ENCODE measurements at regions not wholly inside any gene's neighbourhood (a gene's known extent, or its start where the extent isn't known, plus 50 kb on each side); places are given as distances from the start of the nearest gene placed in this dataset.

- Histone ChIP-seq H3K4me3 (no peak overlapping the region), H3K27ac (peak overlapping the region; percentile 98), H4K20me1 (ENCODE audit: insufficient read depth) (no peaks in the 10 kb centered on the region), H3K36me3 (ENCODE audit: low read depth) (peaks cover 4% of the 10 kb centered on the region; the same call in 1 of the 2 replicates), H3K4me2 (ENCODE audit: unreplicated experiment) (no peak overlapping the region), H3K9ac (peak overlapping the region; percentile 81; the same call in 1 of the 2 replicates), H3K79me2 (ENCODE audit: insufficient read depth) (peaks cover 88% of the 10 kb centered on the region), H3K9me3 (ENCODE audit: low read depth) (no peaks in the 10 kb centered on the region), H3K4me1 (ENCODE audit: insufficient read depth) (peaks cover 73% of the 10 kb centered on the region), H3K27me3 (replicated peaks; ENCODE audit: insufficient read depth) (no peaks in the 10 kb centered on the region), H3F3A (ENCODE audit: insufficient read depth) (peaks cover 79% of the 10 kb centered on the region), H2AFZ (no peak overlapping the region), H3K9me2 (ENCODE audit: insufficient read depth) (no peaks in the 10 kb centered on the region)
- no peak for DNase-seq
- in situ Hi-C loops (cut with MboI) = no loop called here
- TF ChIP-seq EZH2 (IDR thresholded peaks at IDR 0.05; ENCODE audit: insufficient read depth, poor library complexity, severe bottlenecking) (no peak), EZH2phosphoT487 (IDR thresholded peaks at IDR 0.05; ENCODE audit: insufficient read depth, low read depth) (no peak)
- WGBS, 2 experiments (ENCODE audit: low coverage in 1 of 2, low lambda C conversion rate in 2 of 2, missing lambda C conversion rate in 2 of 2) = 90 to 92% methylated on average over 7 of the region's 7 CpGs
Measured at GRCh38 chr5:167765352-167765751, 526.1 kb upstream of the WWC1 start.

- no peak for DNase-seq
- Histone ChIP-seq H3K4me3 (no peak overlapping the region), H3K4me1 (ENCODE audit: insufficient read depth) (peaks cover 88% of the 10 kb centered on the region), H3K27ac (peak overlapping the region; percentile 98), H3K9me2 (ENCODE audit: insufficient read depth) (no peaks in the 10 kb centered on the region), H3K4me2 (ENCODE audit: unreplicated experiment) (no peak overlapping the region), H3K36me3 (ENCODE audit: low read depth) (peaks cover 4% of the 10 kb centered on the region; the same call in 1 of the 2 replicates), H3F3A (ENCODE audit: insufficient read depth) (peaks cover 87% of the 10 kb centered on the region), H4K20me1 (ENCODE audit: insufficient read depth) (no peaks in the 10 kb centered on the region), H2AFZ (no peak overlapping the region), H3K9me3 (ENCODE audit: low read depth) (no peaks in the 10 kb centered on the region), H3K9ac (no peak overlapping the region), H3K79me2 (ENCODE audit: insufficient read depth) (peaks cover 86% of the 10 kb centered on the region), H3K27me3 (replicated peaks; ENCODE audit: insufficient read depth) (no peaks in the 10 kb centered on the region)
- TF ChIP-seq EZH2 (IDR thresholded peaks at IDR 0.05; ENCODE audit: insufficient read depth, poor library complexity, severe bottlenecking) (no peak), EZH2phosphoT487 (IDR thresholded peaks at IDR 0.05; ENCODE audit: insufficient read depth, low read depth) (no peak)
- 15 to 17% methylated on average over 2 of the region's 2 CpGs for WGBS, 2 experiments (ENCODE audit: low coverage in 1 of 2, low lambda C conversion rate in 2 of 2, missing lambda C conversion rate in 2 of 2)
- in situ Hi-C loops (cut with MboI) = no loop called here
Measured at GRCh38 chr5:167766957-167767356, 524.5 kb upstream of the WWC1 start.

- WGBS, 2 experiments (ENCODE audit: low coverage in 1 of 2, low lambda C conversion rate in 2 of 2, missing lambda C conversion rate in 2 of 2) = 27 to 41% methylated on average over 4 of the region's 4 CpGs
- no peak overlapping the region for H3K4me3 ChIP-seq
- no peaks in the 10 kb centered on the region for H4K20me1 ChIP-seq (ENCODE audit: insufficient read depth)
- H3K36me3 ChIP-seq (ENCODE audit: low read depth) = peaks cover 4% of the 10 kb centered on the region; the same call in 1 of the 2 replicates
- no peaks in the 10 kb centered on the region for H3K9me3 ChIP-seq (ENCODE audit: low read depth)
- H3K9ac ChIP-seq = no peak overlapping the region
- peaks cover 86% of the 10 kb centered on the region for H3K79me2 ChIP-seq (ENCODE audit: insufficient read depth)
- no peak overlapping the region for H2AFZ ChIP-seq
- in situ Hi-C loops (cut with MboI) = no loop called here
- peaks cover 79% of the 10 kb centered on the region for H3F3A ChIP-seq (ENCODE audit: insufficient read depth)
- no peaks in the 10 kb centered on the region for H3K9me2 ChIP-seq (ENCODE audit: insufficient read depth)
- peak overlapping the region; percentile 98 for H3K27ac ChIP-seq
- TF ChIP-seq EZH2 (IDR thresholded peaks at IDR 0.05; ENCODE audit: insufficient read depth, poor library complexity, severe bottlenecking) (no peak), EZH2phosphoT487 (IDR thresholded peaks at IDR 0.05; ENCODE audit: insufficient read depth, low read depth) (no peak)
- peaks cover 85% of the 10 kb centered on the region for H3K4me1 ChIP-seq (ENCODE audit: insufficient read depth)
- peak; percentile 71 for DNase-seq
- no peaks in the 10 kb centered on the region for H3K27me3 ChIP-seq (replicated peaks; ENCODE audit: insufficient read depth)
- no peak overlapping the region for H3K4me2 ChIP-seq (ENCODE audit: unreplicated experiment)
Measured at GRCh38 chr5:167767795-167768194, 523.6 kb upstream of the WWC1 start.

GRCh38 chr5:167769846-167770413 lies 521.5 kb upstream of the WWC1 start:
- H3K36me3 ChIP-seq (ENCODE audit: low read depth) = peaks cover 4% of the 10 kb centered on the region; the same call in 1 of the 2 replicates
- no peak overlapping the region for H3K4me3 ChIP-seq
- H3K27me3 ChIP-seq (replicated peaks; ENCODE audit: insufficient read depth) = no peaks in the 10 kb centered on the region
- H3K27ac ChIP-seq = peak overlapping the region; percentile 98
- H3K9me3 ChIP-seq (ENCODE audit: low read depth) = no peaks in the 10 kb centered on the region
- peak; percentile 44 for DNase-seq
- peaks cover 60% of the 10 kb centered on the region for H3F3A ChIP-seq (ENCODE audit: insufficient read depth)
- no peak for TF ChIP-seq EZH2phosphoT487 (IDR thresholded peaks at IDR 0.05; ENCODE audit: insufficient read depth, low read depth)
- TF ChIP-seq EZH2 (IDR thresholded peaks at IDR 0.05; ENCODE audit: insufficient read depth, poor library complexity, severe bottlenecking) = no peak
- H3K4me1 ChIP-seq (ENCODE audit: insufficient read depth) = peaks cover 65% of the 10 kb centered on the region
- in situ Hi-C loops (cut with MboI) = no loop called here
- peak overlapping the region; percentile 63 for H3K4me2 ChIP-seq (ENCODE audit: unreplicated experiment)
- peak overlapping the region; percentile 73 for H3K9ac ChIP-seq
- 88 to 93% methylated on average over 2 of the region's 2 CpGs for WGBS, 2 experiments (ENCODE audit: low coverage in 1 of 2, low lambda C conversion rate in 2 of 2, missing lambda C conversion rate in 2 of 2)
- no peak overlapping the region for H2AFZ ChIP-seq
- no peaks in the 10 kb centered on the region for H4K20me1 ChIP-seq (ENCODE audit: insufficient read depth)
- peaks cover 95% of the 10 kb centered on the region for H3K79me2 ChIP-seq (ENCODE audit: insufficient read depth)
- H3K9me2 ChIP-seq (ENCODE audit: insufficient read depth) = no peaks in the 10 kb centered on the region
